ENCODE measurements at regions not wholly inside any gene's neighbourhood (a gene's known extent, or its start where the extent isn't known, plus 50 kb on each side); places are given as distances from the start of the nearest gene placed in this dataset.

GRCh38 chr1:81398041-81398440 lies 402.7 kb upstream of the ADGRL2 start:
- Mint-ChIP-seq H3K9me3 (peaks cover 11% of the 10 kb centered on the region), H3K27me3 (ENCODE audit: low read depth) (no peaks in the 10 kb centered on the region), H3K36me3 (ENCODE audit: low read depth) (no peaks in the 10 kb centered on the region), H3K4me3 (no peak overlapping the region), H3K27ac (no peak overlapping the region), H3K4me1 (ENCODE audit: low read depth) (no peaks in the 10 kb centered on the region)
- intact Hi-C loops (cut with micrococcal nuclease), result no loop called here
- CTCF ChIA-PET, result no interaction called here
- no peak for DNase-seq

- no peak for DNase-seq
- CTCF ChIA-PET, result no interaction called here
- no peak overlapping the region for H3K4me3 Mint-ChIP-seq
Measured at GRCh38 chr1:81392526-81393226, 408.1 kb upstream of the ADGRL2 start.

GRCh38 chr1:81391125-81391828 lies 409.5 kb upstream of the ADGRL2 start:
- H3K4me1 Mint-ChIP-seq (ENCODE audit: low read depth), result no peaks in the 10 kb centered on the region
- intact Hi-C loops (cut with micrococcal nuclease), result no loop called here
- H3K27ac Mint-ChIP-seq, result no peak overlapping the region
- CTCF ChIA-PET, result no interaction called here
- DNase-seq, result no peak
- no peaks in the 10 kb centered on the region for H3K27me3 Mint-ChIP-seq (ENCODE audit: low read depth)
- H3K9me3 Mint-ChIP-seq, result peaks cover 2% of the 10 kb centered on the region
- no peaks in the 10 kb centered on the region for H3K36me3 Mint-ChIP-seq (ENCODE audit: low read depth)
- H3K4me3 Mint-ChIP-seq, result no peak overlapping the region

More at GRCh38 chr1:81392526-81393226, 408.1 kb upstream of the ADGRL2 start:
- Mint-ChIP-seq H3K27ac (no peak overlapping the region), H3K36me3 (ENCODE audit: low read depth) (no peaks in the 10 kb centered on the region), H3K9me3 (peaks cover 2% of the 10 kb centered on the region), H3K4me1 (ENCODE audit: low read depth) (no peaks in the 10 kb centered on the region), H3K27me3 (ENCODE audit: low read depth) (no peaks in the 10 kb centered on the region)
- intact Hi-C loops (cut with micrococcal nuclease), result no loop called here

- H3K27me3 Mint-ChIP-seq (ENCODE audit: low read depth), result no peaks in the 10 kb centered on the region
- intact Hi-C loops (cut with micrococcal nuclease), result no loop called here
- H3K27ac Mint-ChIP-seq, result no peak overlapping the region
- H3K4me1 Mint-ChIP-seq (ENCODE audit: low read depth), result no peaks in the 10 kb centered on the region
- no peak for DNase-seq
- no peaks in the 10 kb centered on the region for H3K36me3 Mint-ChIP-seq (ENCODE audit: low read depth)
- no peak overlapping the region for H3K4me3 Mint-ChIP-seq
- H3K9me3 Mint-ChIP-seq, result peaks cover 2% of the 10 kb centered on the region
- CTCF ChIA-PET, result no interaction called here
Measured at GRCh38 chr1:81388435-81388834, 412.3 kb upstream of the ADGRL2 start.

GRCh38 chr1:81387446-81387845 lies 413.3 kb upstream of the ADGRL2 start:
- CTCF ChIA-PET, result no interaction called here
- DNase-seq, result no peak
- Mint-ChIP-seq H3K4me1 (ENCODE audit: low read depth) (no peaks in the 10 kb centered on the region), H3K27me3 (ENCODE audit: low read depth) (peaks cover 2% of the 10 kb centered on the region), H3K9me3 (peaks cover 2% of the 10 kb centered on the region), H3K27ac (no peak overlapping the region), H3K36me3 (ENCODE audit: low read depth) (no peaks in the 10 kb centered on the region), H3K4me3 (no peak overlapping the region)
- intact Hi-C loops (cut with micrococcal nuclease), result no loop called here

- Mint-ChIP-seq H3K4me3 (no peak overlapping the region), H3K9me3 (peaks cover 1% of the 10 kb centered on the region), H3K27me3 (ENCODE audit: low read depth) (peaks cover 3% of the 10 kb centered on the region), H3K27ac (no peak overlapping the region), H3K36me3 (ENCODE audit: low read depth) (no peaks in the 10 kb centered on the region), H3K4me1 (ENCODE audit: low read depth) (no peaks in the 10 kb centered on the region)
- DNase-seq, result no peak
- CTCF ChIA-PET, result no interaction called here
- intact Hi-C loops (cut with micrococcal nuclease), result no loop called here
Measured at GRCh38 chr1:81382561-81382960, 418.2 kb upstream of the ADGRL2 start.

GRCh38 chr1:81381881-81382280 lies 418.9 kb upstream of the ADGRL2 start:
- no peak for DNase-seq
- intact Hi-C loops (cut with micrococcal nuclease), result no loop called here
- H3K27me3 Mint-ChIP-seq (ENCODE audit: low read depth), result peaks cover 3% of the 10 kb centered on the region
- H3K4me1 Mint-ChIP-seq (ENCODE audit: low read depth), result no peaks in the 10 kb centered on the region
- H3K4me3 Mint-ChIP-seq, result no peak overlapping the region
- no peak overlapping the region for H3K27ac Mint-ChIP-seq
- no peaks in the 10 kb centered on the region for H3K36me3 Mint-ChIP-seq (ENCODE audit: low read depth)
- peaks cover 1% of the 10 kb centered on the region for H3K9me3 Mint-ChIP-seq
- CTCF ChIA-PET, result no interaction called here

- no peak for DNase-seq
- Mint-ChIP-seq H3K4me1 (ENCODE audit: low read depth) (no peaks in the 10 kb centered on the region), H3K4me3 (no peak overlapping the region), H3K27me3 (ENCODE audit: low read depth) (peaks cover 3% of the 10 kb centered on the region), H3K27ac (no peak overlapping the region), H3K36me3 (ENCODE audit: low read depth) (no peaks in the 10 kb centered on the region), H3K9me3 (peaks cover 4% of the 10 kb centered on the region)
- CTCF ChIA-PET, result interaction anchor here (0.7 kb wide), 1 partner anchor 76 kb away, joined by 3 read pairs; no protein-coding TSS in a partner anchor
- intact Hi-C loops (cut with micrococcal nuclease), result no loop called here
Measured at GRCh38 chr1:81380436-81380835, 420.3 kb upstream of the ADGRL2 start.

GRCh38 chr1:81379430-81379829 lies 421.3 kb upstream of the ADGRL2 start:
- peaks cover 3% of the 10 kb centered on the region for H3K27me3 Mint-ChIP-seq (ENCODE audit: low read depth)
- DNase-seq, result no peak
- peaks cover 4% of the 10 kb centered on the region for H3K9me3 Mint-ChIP-seq
- H3K4me1 Mint-ChIP-seq (ENCODE audit: low read depth), result no peaks in the 10 kb centered on the region
- no peaks in the 10 kb centered on the region for H3K36me3 Mint-ChIP-seq (ENCODE audit: low read depth)
- intact Hi-C loops (cut with micrococcal nuclease), result no loop called here
- CTCF ChIA-PET, result no interaction called here
- no peak overlapping the region for H3K27ac Mint-ChIP-seq
- no peak overlapping the region for H3K4me3 Mint-ChIP-seq

GRCh38 chr1:81377406-81377805 lies 423.3 kb upstream of the ADGRL2 start:
- no peak for DNase-seq
- Mint-ChIP-seq H3K27ac (no peak overlapping the region), H3K4me3 (no peak overlapping the region), H3K4me1 (ENCODE audit: low read depth) (no peaks in the 10 kb centered on the region), H3K36me3 (ENCODE audit: low read depth) (no peaks in the 10 kb centered on the region), H3K9me3 (peaks cover 4% of the 10 kb centered on the region), H3K27me3 (ENCODE audit: low read depth) (peaks cover under 1% of the 10 kb centered on the region)
- intact Hi-C loops (cut with micrococcal nuclease), result loop anchor here (1.0 kb wide), 1 partner anchor 42 kb away; no protein-coding TSS in a partner anchor
- CTCF ChIA-PET, result no interaction called here

GRCh38 chr1:81375884-81376548 lies 424.7 kb upstream of the ADGRL2 start:
- CTCF ChIA-PET, result no interaction called here
- H3K9me3 Mint-ChIP-seq, result peaks cover 4% of the 10 kb centered on the region

GRCh38 chr1:81374481-81374880 lies 426.3 kb upstream of the ADGRL2 start:
- Mint-ChIP-seq H3K27ac (no peak overlapping the region), H3K9me3 (peaks cover 4% of the 10 kb centered on the region), H3K4me3 (no peak overlapping the region), H3K4me1 (ENCODE audit: low read depth) (no peaks in the 10 kb centered on the region), H3K36me3 (ENCODE audit: low read depth) (no peaks in the 10 kb centered on the region), H3K27me3 (ENCODE audit: low read depth) (no peaks in the 10 kb centered on the region)
- intact Hi-C loops (cut with micrococcal nuclease), result no loop called here
- DNase-seq, result no peak
- CTCF ChIA-PET, result no interaction called here

More at GRCh38 chr1:81375884-81376548, 424.7 kb upstream of the ADGRL2 start:
- intact Hi-C loops (cut with micrococcal nuclease), result no loop called here
- Mint-ChIP-seq H3K4me1 (ENCODE audit: low read depth) (no peaks in the 10 kb centered on the region), H3K4me3 (no peak overlapping the region), H3K27me3 (ENCODE audit: low read depth) (no peaks in the 10 kb centered on the region), H3K27ac (no peak overlapping the region), H3K36me3 (ENCODE audit: low read depth) (no peaks in the 10 kb centered on the region)
- no peak for DNase-seq
